ENCODE measurements at regions not wholly inside any gene's neighbourhood (a gene's known extent, or its start where the extent isn't known, plus 50 kb on each side); places are given as distances from the start of the nearest gene placed in this dataset.

- no peak for DNase-seq (ENCODE audit: low read depth in 4 of 4, low spot score in 3 of 4)
These were observed 1348.0 kb downstream of the TMEM121 start for GRCh38 chr14:106874350-106874749.

GRCh38 chr14:106875503-106875902 lies 1349.1 kb downstream of the TMEM121 start:
- DNase-seq (ENCODE audit: low read depth in 4 of 4, low spot score in 3 of 4) = no peak

DNA sequence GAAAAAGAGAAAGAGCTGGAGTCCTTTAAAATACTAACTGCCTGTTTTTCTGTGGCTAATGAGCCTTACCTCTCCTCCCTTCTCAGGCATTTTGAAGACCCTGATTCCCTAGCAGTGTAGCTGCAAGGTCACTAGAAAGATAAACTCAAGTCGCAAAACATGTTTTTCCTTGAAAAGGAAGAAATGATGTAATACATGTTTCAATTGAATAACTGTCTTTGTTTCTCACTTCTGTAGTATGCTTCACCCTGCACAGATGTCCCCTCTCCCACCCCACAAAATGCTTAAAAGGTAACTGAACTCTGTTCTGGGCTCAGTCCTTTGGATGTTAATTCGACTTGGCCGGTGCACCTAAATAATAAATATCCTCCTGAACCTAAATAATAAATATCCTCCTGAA lies 1350.3 kb downstream of the TMEM121 start:
- no peak for DNase-seq (ENCODE audit: low read depth in 4 of 4, low spot score in 3 of 4)

- no peak for DNase-seq (ENCODE audit: low read depth in 4 of 4, low spot score in 3 of 4)
These were observed 1351.1 kb downstream of the TMEM121 start for GRCh38 chr14:106877517-106877916.

GRCh38 chr14:106879241-106879640 lies 1352.9 kb downstream of the TMEM121 start:
- no peak for DNase-seq (ENCODE audit: low read depth in 4 of 4, low spot score in 3 of 4)

- no peak for DNase-seq (ENCODE audit: low read depth in 4 of 4, low spot score in 3 of 4)
These were observed 1356.9 kb downstream of the TMEM121 start for GRCh38 chr14:106883218-106883692.
